HFFc6 (cell line): ENCODE measurements at regions not wholly inside any gene's neighbourhood (a gene's known extent, or its start where the extent isn't known, plus 50 kb on each side); places are given as distances from the start of the nearest gene placed in this dataset.

Experiments used
- DNase-seq: peaks from one replicate; pipeline ENCODE4 v3.0.0-alpha.2; 2018
- H3K27ac Mint-ChIP-seq: 2 replicates; pipeline ENCODE4 v1.8.0; 2020; ENCODE audit warnings: mild to moderate bottlenecking, mixed read lengths
- H3K27me3 Mint-ChIP-seq: 2 replicates; pipeline ENCODE4 v1.8.0; 2021; ENCODE audit warnings: mild to moderate bottlenecking, moderate library complexity, mixed read lengths; ENCODE audit not compliant: insufficient read depth
- H3K36me3 Mint-ChIP-seq: 2 replicates; pipeline ENCODE4 v1.8.0; 2021; ENCODE audit warnings: low read depth, mixed read lengths
- H3K4me1 Mint-ChIP-seq: 2 replicates; pipeline ENCODE4 v1.8.0; 2020; ENCODE audit warnings: low read depth, mixed read lengths
- H3K4me3 Mint-ChIP-seq: 2 replicates; pipeline ENCODE4 v1.8.0; 2020; ENCODE audit warnings: mild to moderate bottlenecking, moderate library complexity, mixed read lengths
- H3K9me3 Mint-ChIP-seq: 2 replicates; pipeline ENCODE4 v1.8.0; 2020; ENCODE audit warnings: mild to moderate bottlenecking, mixed read lengths
- CTCF ChIP-seq: fragments of 200-600 bp; sonication (generic); IDR thresholded peaks from 2 replicates; pipeline ENCODE4 v1.5.0; 2021; ENCODE audit warnings: antibody characterized with exemption, mild to moderate bottlenecking

GRCh38 chr4:53671757-53672156 lies 80.5 kb upstream of the LNX1 start:
- Mint-ChIP-seq H3K27me3 (no peaks in the 10 kb centered on the region; the same call in 1 of the 2 replicates), H3K9me3 (peaks cover 7% of the 10 kb centered on the region; the same call in 1 of the 2 replicates), H3K4me1 (peaks cover 18% of the 10 kb centered on the region), H3K36me3 (peaks cover 7% of the 10 kb centered on the region; the same call in 1 of the 2 replicates), H3K27ac (no peak overlapping the region), H3K4me3 (no peak overlapping the region)
- no peak for TF ChIP-seq CTCF
- DNase-seq = no peak

GRCh38 chr4:53659737-53660136 lies 68.5 kb upstream of the LNX1 start:
- Mint-ChIP-seq H3K4me3 (no peak overlapping the region), H3K9me3 (peaks cover 1% of the 10 kb centered on the region; the same call in 1 of the 2 replicates), H3K27me3 (no peaks in the 10 kb centered on the region), H3K36me3 (no peaks in the 10 kb centered on the region), H3K27ac (no peak overlapping the region), H3K4me1 (peaks cover 30% of the 10 kb centered on the region)
- TF ChIP-seq CTCF = no peak
- no peak for DNase-seq

- Mint-ChIP-seq H3K27me3 (no peaks in the 10 kb centered on the region), H3K4me1 (peaks cover 36% of the 10 kb centered on the region), H3K4me3 (no peak overlapping the region), H3K36me3 (no peaks in the 10 kb centered on the region), H3K9me3 (no peaks in the 10 kb centered on the region), H3K27ac (no peak overlapping the region)
- DNase-seq = no peak
- TF ChIP-seq CTCF = no peak
Observed at GRCh38 chr4:53659112-53659511, 67.8 kb upstream of the LNX1 start.

GRCh38 chr4:53658029-53658428 lies 66.7 kb upstream of the LNX1 start:
- H3K27me3 Mint-ChIP-seq = no peaks in the 10 kb centered on the region
- no peaks in the 10 kb centered on the region for H3K36me3 Mint-ChIP-seq
- DNase-seq = no peak
- no peak overlapping the region for H3K27ac Mint-ChIP-seq
- no peak for TF ChIP-seq CTCF
- H3K4me1 Mint-ChIP-seq = peaks cover 43% of the 10 kb centered on the region
- H3K4me3 Mint-ChIP-seq = no peak overlapping the region
- H3K9me3 Mint-ChIP-seq = no peaks in the 10 kb centered on the region

- H3K4me3 Mint-ChIP-seq = peak overlapping the region; percentile 77
- peaks cover 48% of the 10 kb centered on the region for H3K4me1 Mint-ChIP-seq
- no peaks in the 10 kb centered on the region for H3K9me3 Mint-ChIP-seq
- H3K27me3 Mint-ChIP-seq = no peaks in the 10 kb centered on the region
- DNase-seq = peak; percentile 70
- peak overlapping the region; percentile 85 for H3K27ac Mint-ChIP-seq
- TF ChIP-seq CTCF = peak; percentile 76
- no peaks in the 10 kb centered on the region for H3K36me3 Mint-ChIP-seq
Observed at GRCh38 chr4:53656421-53656981, 65.2 kb upstream of the LNX1 start.

GRCh38 chr4:53654300-53654758 lies 63.0 kb upstream of the LNX1 start:
- Mint-ChIP-seq H3K9me3 (no peaks in the 10 kb centered on the region), H3K27ac (peak overlapping the region; percentile 53; the same call in 1 of the 2 replicates), H3K4me3 (no peak overlapping the region), H3K4me1 (peaks cover 53% of the 10 kb centered on the region), H3K27me3 (no peaks in the 10 kb centered on the region), H3K36me3 (no peaks in the 10 kb centered on the region)
- TF ChIP-seq CTCF = no peak
- peak; percentile 43 for DNase-seq
